ENCODE measurements at regions not wholly inside any gene's neighbourhood (a gene's known extent, or its start where the extent isn't known, plus 50 kb on each side); places are given as distances from the start of the nearest gene placed in this dataset.

DNA sequence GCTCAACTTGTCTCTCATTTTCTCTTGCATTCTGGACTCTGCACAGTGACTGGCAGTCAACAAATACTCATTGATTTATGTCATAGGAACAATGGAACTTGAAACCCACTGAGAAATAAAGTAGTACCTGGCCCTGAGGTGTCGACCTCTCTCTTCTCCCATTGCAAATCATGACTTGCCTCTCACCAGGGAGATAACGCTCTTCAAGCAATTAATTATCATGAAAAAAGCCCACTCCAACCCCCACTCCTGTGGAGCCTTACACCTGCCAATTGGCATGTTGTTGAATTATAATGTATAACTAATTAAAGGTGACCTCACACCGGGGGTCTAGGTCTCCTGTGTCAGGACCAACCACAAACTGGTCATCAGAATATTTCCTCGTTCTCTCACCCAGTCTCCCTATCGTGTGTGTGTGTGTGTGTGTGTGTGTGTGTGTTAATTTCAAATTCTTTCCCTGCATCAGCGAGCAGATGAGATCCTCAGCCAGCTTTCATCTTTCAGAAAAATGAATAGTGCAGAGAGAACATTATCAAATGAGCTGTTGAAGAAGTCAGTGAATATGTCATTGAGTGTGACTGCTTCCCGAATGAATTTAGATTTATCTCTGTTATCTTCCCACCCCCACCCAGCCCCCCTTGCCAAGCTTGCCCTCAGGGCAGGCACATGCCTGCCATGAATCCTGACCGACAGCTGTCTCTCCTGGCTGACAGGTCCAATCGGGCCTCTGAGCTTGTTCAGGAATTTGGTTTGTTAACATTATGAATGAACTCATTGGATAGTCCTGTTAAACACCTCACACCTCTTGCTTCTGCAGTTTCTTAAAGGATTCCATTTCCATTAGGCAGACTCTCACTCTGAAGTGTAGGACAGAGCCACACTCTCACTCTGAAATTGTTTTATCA, 357.4 kb downstream of the INSC start:
- TF ChIP-seq CTCF (IDR thresholded peaks at IDR 0.05) (no peak), POLR2A (IDR thresholded peaks at IDR 0.05) (no peak), POLR2AphosphoS5 (IDR thresholded peaks at IDR 0.05) (no peak)
